ENCODE measurements at regions not wholly inside any gene's neighbourhood (a gene's known extent, or its start where the extent isn't known, plus 50 kb on each side); places are given as distances from the start of the nearest gene placed in this dataset.
A peak's percentile ranks its signal among the peaks of the same experiment; 100 is the strongest.

- 94 to 98% methylated on average over 3 to 5 of the region's 5 CpGs for WGBS, 2 donors (ENCODE audit: low coverage in 1 of 2)
- TF ChIP-seq EP300 (IDR thresholded peaks at IDR 0.05; ENCODE audit: low read depth), result no peak
- TF ChIP-seq CTCF (IDR thresholded peaks at IDR 0.05), result no peak
- TF ChIP-seq POLR2AphosphoS5 (IDR thresholded peaks at IDR 0.05), result no peak
- TF ChIP-seq POLR2A (IDR thresholded peaks at IDR 0.05), result no peak
Observed at GRCh38 chr2:42965910-42966309, 173.5 kb upstream of the HAAO start.

GRCh38 chr2:42965196-42965595, 172.8 kb upstream of the HAAO start:
- no peaks in the 10 kb centered on the region for H3K27me3 ChIP-seq
- whole genome bisulfite sequencing, 2 donors (ENCODE audit: low coverage in 1 of 2), result 83 to 96% methylated on average over 4 of the region's 4 CpGs
- H3K36me3 ChIP-seq, result no peaks in the 10 kb centered on the region
- no peak overlapping the region for H3K4me3 ChIP-seq
- TF ChIP-seq POLR2AphosphoS5 (IDR thresholded peaks at IDR 0.05) (no peak), POLR2A (IDR thresholded peaks at IDR 0.05) (no peak), CTCF (IDR thresholded peaks at IDR 0.05) (no peak)
- intact Hi-C loops (cut with DNase I; ENCODE audit: low total_unique reads) (no loop called here), in situ Hi-C loops (cut with MboI; ENCODE audit: low pct_ligation_motif_present in 1 of 4, low pct_unique_long_range_greater_than_20kb in 1 of 4, low sequenced_read_pairs in 3 of 4) (loop anchor here in 2 of 4 donors (10.0 to 25.0 kb wide), 2 partner anchors 270 to 522 kb away; no protein-coding TSS in a partner anchor)
- no peaks in the 10 kb centered on the region for H3K9me3 ChIP-seq
- peak overlapping the region; percentile 22 to 43 (median 31) for H3K27ac ChIP-seq
- peaks cover 8 to 32% (median 15%) of the 10 kb centered on the region in 4 donors for H3K4me1 ChIP-seq
- no peak for DNase-seq

More at GRCh38 chr2:42965910-42966309, 173.5 kb upstream of the HAAO start:
- no peaks in the 10 kb centered on the region for H3K27me3 ChIP-seq
- no peaks in the 10 kb centered on the region for H3K9me3 ChIP-seq
- peaks cover under 1 to 25% (median 8%) of the 10 kb centered on the region in 4 donors for H3K4me1 ChIP-seq
- intact Hi-C loops (cut with DNase I; ENCODE audit: low total_unique reads) (no loop called here), in situ Hi-C loops (cut with MboI; ENCODE audit: low pct_ligation_motif_present in 1 of 4, low pct_unique_long_range_greater_than_20kb in 1 of 4, low sequenced_read_pairs in 3 of 4) (loop anchor here in 2 of 4 donors (10.0 to 25.0 kb wide), 2 partner anchors 269 to 521 kb away; no protein-coding TSS in a partner anchor)
- H3K36me3 ChIP-seq, result no peaks in the 10 kb centered on the region
- no peak for DNase-seq
- no peak overlapping the region for H3K4me3 ChIP-seq
- no peak overlapping the region for H3K27ac ChIP-seq

- in situ Hi-C loops (cut with MboI; ENCODE audit: low pct_ligation_motif_present in 1 of 4, low pct_unique_long_range_greater_than_20kb in 1 of 4, low sequenced_read_pairs in 3 of 4), result loop anchor here in 2 of 4 donors (10.0 to 25.0 kb wide), 2 partner anchors 270 to 523 kb away; no protein-coding TSS in a partner anchor
- intact Hi-C loops (cut with DNase I; ENCODE audit: low total_unique reads), result no loop called here
- WGBS, 2 donors (ENCODE audit: low coverage in 1 of 2), result 69% methylated on average over 6 of the region's 6 CpGs; no CpG with 5 or more reads in 1 of the 2 donors
- H3K27ac ChIP-seq, result peak overlapping the region; percentile 22 to 43 (median 31)
- no peaks in the 10 kb centered on the region for H3K27me3 ChIP-seq
- H3K36me3 ChIP-seq, result no peaks in the 10 kb centered on the region
- H3K4me3 ChIP-seq, result no peak overlapping the region
- TF ChIP-seq CTCF (IDR thresholded peaks at IDR 0.05) (no peak), POLR2AphosphoS5 (IDR thresholded peaks at IDR 0.05) (no peak), POLR2A (IDR thresholded peaks at IDR 0.05) (no peak), EP300 (IDR thresholded peaks at IDR 0.05; ENCODE audit: low read depth) (no peak)
- no peak for DNase-seq
- no peaks in the 10 kb centered on the region for H3K9me3 ChIP-seq
- peaks cover 10 to 37% (median 20%) of the 10 kb centered on the region in 4 donors for H3K4me1 ChIP-seq
Observed at GRCh38 chr2:42964439-42965083, 172.2 kb upstream of the HAAO start.

GRCh38 chr2:42963452-42964068, 171.2 kb upstream of the HAAO start:
- peak overlapping the region; percentile 7 to 76 (median 70) for H3K27ac ChIP-seq
- peaks cover 13 to 37% (median 26%) of the 10 kb centered on the region in 4 donors for H3K4me1 ChIP-seq
- in situ Hi-C loops (cut with MboI; ENCODE audit: low pct_ligation_motif_present in 1 of 4, low pct_unique_long_range_greater_than_20kb in 1 of 4, low sequenced_read_pairs in 3 of 4), result loop anchor here in 2 of 4 donors (10.0 to 25.0 kb wide), 2 partner anchors 271 to 524 kb away; no protein-coding TSS in a partner anchor

More at GRCh38 chr2:42963452-42964068, 171.2 kb upstream of the HAAO start:
- H3K27me3 ChIP-seq, result no peaks in the 10 kb centered on the region
- no peaks in the 10 kb centered on the region for H3K36me3 ChIP-seq
- 90 to 91% methylated on average over 7 to 9 of the region's 9 CpGs for WGBS, 2 donors (ENCODE audit: low coverage in 1 of 2)
- intact Hi-C loops (cut with DNase I; ENCODE audit: low total_unique reads), result no loop called here
- no peak for TF ChIP-seq EP300 (IDR thresholded peaks at IDR 0.05; ENCODE audit: low read depth)
- no peak for TF ChIP-seq CTCF (IDR thresholded peaks at IDR 0.05)
- TF ChIP-seq POLR2AphosphoS5 (IDR thresholded peaks at IDR 0.05), result no peak
- no peak for TF ChIP-seq POLR2A (IDR thresholded peaks at IDR 0.05)
- no peak overlapping the region for H3K4me3 ChIP-seq
- H3K9me3 ChIP-seq, result no peaks in the 10 kb centered on the region
- no peak for DNase-seq

Data from transverse colon (tissue), 4 donors.